ENCODE measurements at regions not wholly inside any gene's neighbourhood (a gene's known extent, or its start where the extent isn't known, plus 50 kb on each side); places are given as distances from the start of the nearest gene placed in this dataset.

DNA sequence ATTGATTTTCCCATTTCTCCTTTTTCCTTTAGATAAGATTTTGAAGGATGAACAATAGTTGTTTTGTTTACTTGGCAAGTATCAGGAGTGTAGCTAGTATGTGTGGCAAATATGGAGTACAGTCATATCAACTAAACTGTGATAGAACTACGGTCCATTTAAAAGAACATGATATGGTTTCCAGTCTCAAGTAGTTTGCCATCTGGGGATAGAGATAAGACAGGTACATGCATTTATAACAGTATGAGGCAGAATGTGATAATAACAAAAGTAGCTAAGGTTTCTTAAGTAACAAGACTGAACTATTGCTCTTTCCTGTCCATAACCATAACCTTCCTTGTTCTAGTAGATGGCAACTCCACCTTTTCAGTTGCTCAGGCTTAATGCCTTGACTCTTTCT is 75.6 kb upstream of the TACR1 start:
- TF ChIP-seq CTCF (IDR thresholded peaks at IDR 0.05), result no peak
- no peak for TF ChIP-seq POLR2A (IDR thresholded peaks at IDR 0.05)

All from testis (tissue), 2 donors.